IPS-18a (cell line): ENCODE measurements at regions not wholly inside any gene's neighbourhood (a gene's known extent, or its start where the extent isn't known, plus 50 kb on each side); places are given as distances from the start of the nearest gene placed in this dataset.
"Not testable (repeated sequence)": the region's sequence is repeated elsewhere in the genome, so short reads cannot be mapped to it uniquely, and the experiment has no call there.

Experiments
- H3K27ac ChIP-seq: one replicate; pipeline ENCODE4 v1.5.1; 2013; ENCODE audit warnings: low read length
- H3K27me3 ChIP-seq: one replicate; pipeline ENCODE4 v1.6.1; 2013; ENCODE audit warnings: mild to moderate bottlenecking, low read length; ENCODE audit not compliant: control insufficient read depth, insufficient read depth
- H3K36me3 ChIP-seq: one replicate; pipeline ENCODE4 v1.6.1; 2013; ENCODE audit warnings: low read depth, low read length; ENCODE audit not compliant: control insufficient read depth
- H3K4me1 ChIP-seq: one replicate; pipeline ENCODE4 v1.6.1; 2013; ENCODE audit warnings: low read depth, low read length; ENCODE audit not compliant: control insufficient read depth
- H3K4me3 ChIP-seq: one replicate; pipeline ENCODE4 v1.5.1; 2013; ENCODE audit warnings: low read length
- H3K9ac ChIP-seq: one replicate; pipeline ENCODE4 v1.6.1; 2013; ENCODE audit warnings: mild to moderate bottlenecking, low read length, moderate library complexity
- H3K9me3 ChIP-seq: one replicate; pipeline ENCODE4 v1.6.1; 2013; ENCODE audit warnings: low read depth, low read length; ENCODE audit not compliant: control insufficient read depth

DNA sequence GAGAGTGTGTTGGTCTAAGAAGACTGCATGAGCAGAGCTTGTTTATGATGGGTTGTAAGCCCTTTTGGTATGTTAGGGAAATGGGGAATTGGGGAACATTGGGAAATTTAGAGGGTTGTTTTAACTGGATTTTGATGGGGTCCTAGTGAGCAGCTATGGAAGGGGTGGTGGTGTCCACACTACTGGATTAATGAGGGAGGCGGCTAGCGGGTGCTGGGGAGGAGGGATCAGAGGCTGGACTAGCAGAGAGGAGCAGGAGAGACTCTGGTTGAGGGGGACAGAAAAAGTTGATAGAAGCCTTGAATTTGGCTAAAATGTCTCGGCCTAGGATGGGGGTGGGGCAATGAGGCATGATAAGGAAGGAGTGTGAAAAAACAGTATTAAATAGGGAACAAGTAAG, 1369.1 kb downstream of the UQCRFS1 start:
- no peaks in the 10 kb centered on the region for H3K27me3 ChIP-seq
- no peak overlapping the region for H3K9ac ChIP-seq
- H3K36me3 ChIP-seq, result no peaks in the 10 kb centered on the region
- H3K9me3 ChIP-seq, result peaks cover 80% of the 10 kb centered on the region
- H3K4me1 ChIP-seq, result no peaks in the 10 kb centered on the region
- no peak overlapping the region for H3K27ac ChIP-seq
- no peak overlapping the region for H3K4me3 ChIP-seq

DNA sequence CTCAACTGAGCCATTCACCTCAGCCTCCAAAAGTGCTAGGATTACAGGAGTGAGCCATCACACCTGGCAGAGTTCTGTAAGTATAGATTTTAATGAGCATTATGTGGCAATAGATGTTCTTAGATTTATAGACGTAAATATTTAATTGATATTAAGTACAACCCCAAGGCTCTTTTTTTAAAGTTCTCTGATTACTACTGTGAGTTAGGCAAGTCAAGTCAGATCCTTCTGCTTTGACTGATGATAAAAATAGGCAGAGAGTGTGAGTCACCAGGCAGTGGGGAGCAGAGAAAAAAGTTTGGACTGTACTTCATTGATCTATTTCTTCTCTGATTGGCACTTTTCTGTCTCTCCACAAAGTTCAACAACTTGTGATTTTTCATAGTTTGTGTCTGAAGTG, 1379.9 kb downstream of the UQCRFS1 start:
- Histone ChIP-seq H3K4me3 (no peak overlapping the region), H3K9ac (no peak overlapping the region), H3K9me3 (peaks cover 59% of the 10 kb centered on the region), H3K36me3 (no peaks in the 10 kb centered on the region), H3K4me1 (no peaks in the 10 kb centered on the region), H3K27me3 (no peaks in the 10 kb centered on the region), H3K27ac (no peak overlapping the region)

DNA sequence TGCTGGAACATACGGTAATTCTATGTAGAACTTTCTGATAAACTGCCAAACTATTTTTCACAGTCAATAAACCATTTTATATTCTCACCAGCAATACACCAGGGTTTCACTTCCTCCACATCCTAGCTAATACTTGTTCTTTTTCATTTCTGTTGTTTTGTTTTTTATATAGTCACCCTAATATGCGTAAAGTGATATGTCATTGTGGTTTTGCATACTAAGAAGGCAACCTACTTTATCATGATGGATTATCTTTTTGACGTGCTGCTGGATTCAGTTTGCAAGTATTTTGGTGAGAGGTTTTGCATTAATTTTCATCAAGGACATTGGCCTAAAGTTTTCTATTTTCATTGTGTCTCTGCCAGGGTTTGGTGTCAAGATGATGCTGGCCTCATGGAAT, 1384.1 kb downstream of the UQCRFS1 start:
- Histone ChIP-seq H3K9ac (no peak overlapping the region), H3K9me3 (peaks cover 50% of the 10 kb centered on the region), H3K27me3 (no peaks in the 10 kb centered on the region), H3K36me3 (no peaks in the 10 kb centered on the region), H3K4me1 (no peaks in the 10 kb centered on the region), H3K4me3 (no peak overlapping the region), H3K27ac (no peak overlapping the region)

DNA sequence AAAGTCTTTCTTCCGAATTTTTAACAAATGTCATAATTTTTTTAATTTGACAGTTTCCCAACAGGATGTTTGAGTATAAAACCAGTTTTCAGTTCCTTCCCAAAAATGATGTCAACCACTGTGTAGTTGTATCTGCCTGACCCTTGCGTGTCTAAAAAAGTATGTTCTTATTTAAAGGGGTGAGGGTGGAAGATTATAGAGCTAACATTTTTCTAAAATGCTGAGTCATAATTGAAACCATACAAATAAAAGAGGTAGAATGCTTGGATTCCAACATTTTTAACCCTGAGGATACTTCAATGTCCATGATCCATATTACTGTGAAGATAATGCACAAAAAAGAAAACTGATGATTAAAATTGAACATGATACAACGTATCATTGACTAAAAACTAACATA, 1388.8 kb downstream of the UQCRFS1 start:
- no peaks in the 10 kb centered on the region for H3K27me3 ChIP-seq
- H3K9me3 ChIP-seq, result peaks cover 42% of the 10 kb centered on the region
- no peak overlapping the region for H3K27ac ChIP-seq
- no peak overlapping the region for H3K4me3 ChIP-seq
- H3K4me1 ChIP-seq, result no peaks in the 10 kb centered on the region
- no peak overlapping the region for H3K9ac ChIP-seq
- H3K36me3 ChIP-seq, result no peaks in the 10 kb centered on the region

DNA sequence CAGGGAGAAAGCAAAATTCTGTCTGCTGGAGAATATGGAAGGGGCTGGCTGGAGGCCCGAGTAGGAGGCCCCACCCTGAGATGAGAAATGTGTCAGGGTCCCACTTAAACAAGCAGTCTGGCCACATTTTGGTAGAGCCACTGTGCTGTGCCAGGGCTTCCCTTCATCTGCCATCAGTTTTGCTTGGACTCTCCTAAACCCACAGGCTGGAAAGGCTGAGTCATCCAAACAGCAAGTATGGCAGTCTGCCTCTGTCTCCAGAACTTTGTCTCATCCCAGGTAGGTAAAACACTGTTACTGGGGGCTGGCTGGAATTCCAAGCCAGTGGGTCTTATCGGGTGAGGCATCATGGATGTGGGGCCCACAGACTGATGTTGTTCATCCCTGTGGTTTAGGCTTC, 1390.6 kb downstream of the UQCRFS1 start:
- Histone ChIP-seq H3K27ac (no peak overlapping the region), H3K9me3 (peaks cover 50% of the 10 kb centered on the region), H3K9ac (no peak overlapping the region), H3K27me3 (no peaks in the 10 kb centered on the region), H3K4me1 (no peaks in the 10 kb centered on the region), H3K36me3 (no peaks in the 10 kb centered on the region), H3K4me3 (no peak overlapping the region)

DNA sequence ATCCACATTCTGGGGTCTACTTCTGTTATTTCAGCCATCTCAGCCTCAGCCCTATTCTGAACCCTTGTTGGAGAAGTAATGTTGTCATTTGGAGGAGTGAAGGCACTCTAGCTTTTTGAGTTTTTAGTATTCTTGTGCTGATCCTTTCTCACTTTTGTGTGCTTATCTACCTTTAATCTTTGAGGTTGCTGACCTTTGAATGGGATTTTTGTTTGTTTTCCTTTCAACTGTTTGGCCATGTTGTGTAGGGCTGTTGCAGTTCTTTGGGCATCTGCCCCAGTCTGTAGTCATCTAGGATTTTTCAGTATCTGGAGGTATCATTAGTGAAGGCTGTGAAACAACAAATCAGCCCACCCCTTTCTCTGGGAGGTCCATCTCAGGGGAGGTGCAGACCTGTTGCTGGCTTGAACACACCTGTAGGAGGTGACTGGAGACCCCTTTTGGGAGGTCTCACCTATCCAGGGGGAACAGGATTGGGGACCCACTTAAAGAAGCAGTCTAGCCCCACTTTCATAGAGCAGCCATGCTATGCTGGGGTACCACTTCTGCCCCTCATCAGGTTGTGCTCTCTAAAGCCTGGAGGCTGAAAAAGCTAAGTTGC, 1391.4 kb downstream of the UQCRFS1 start:
- Histone ChIP-seq H3K27me3 (no peaks in the 10 kb centered on the region), H3K36me3 (no peaks in the 10 kb centered on the region), H3K9ac (no peak overlapping the region), H3K4me3 (no peak overlapping the region), H3K9me3 (peaks cover 56% of the 10 kb centered on the region), H3K4me1 (no peaks in the 10 kb centered on the region), H3K27ac (no peak overlapping the region)

DNA sequence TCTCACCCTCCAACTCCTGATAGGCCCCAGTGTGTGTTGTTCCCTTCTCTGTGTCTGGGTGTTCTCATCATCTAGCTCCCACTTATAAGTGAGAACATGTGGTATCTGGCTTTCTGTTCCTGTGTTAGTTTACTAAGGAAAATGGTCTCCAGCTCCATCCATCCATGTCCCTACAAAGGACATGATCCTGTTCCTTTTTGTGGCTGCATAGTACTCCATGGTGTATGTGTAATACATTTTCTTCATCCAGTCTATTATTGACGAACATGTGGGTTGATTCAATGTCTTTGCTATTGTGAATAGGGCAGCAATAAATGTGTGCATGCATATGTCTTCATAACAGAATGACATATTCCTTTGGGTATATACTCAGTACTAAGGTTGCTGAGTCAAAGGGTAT, 1397.0 kb downstream of the UQCRFS1 start:
- Histone ChIP-seq H3K9ac (no peak overlapping the region), H3K27ac (no peak overlapping the region), H3K27me3 (no peaks in the 10 kb centered on the region), H3K9me3 (peaks cover 56% of the 10 kb centered on the region), H3K36me3 (no peaks in the 10 kb centered on the region), H3K4me3 (no peak overlapping the region), H3K4me1 (no peaks in the 10 kb centered on the region)

DNA sequence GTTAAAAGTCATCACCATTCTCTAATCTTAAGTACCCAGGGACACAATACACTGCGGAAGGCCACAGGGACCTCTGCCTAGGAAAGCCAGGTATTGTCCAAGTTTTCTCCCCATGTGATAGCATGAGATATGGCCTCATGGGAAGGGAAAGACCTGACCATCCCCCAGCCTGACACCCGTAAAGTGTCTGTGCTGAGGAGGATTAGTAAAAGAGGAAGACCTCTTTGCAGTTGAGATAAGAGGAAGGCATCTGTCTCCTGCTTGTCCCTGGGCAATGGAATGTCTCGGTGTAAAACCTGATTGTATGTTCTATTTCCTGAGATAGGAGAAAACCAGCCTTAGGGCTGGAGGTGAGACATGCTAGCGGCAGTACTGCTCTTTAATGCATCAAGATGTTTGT, 1398.1 kb downstream of the UQCRFS1 start:
- not testable (repeated sequence) for H3K27me3 ChIP-seq, H3K36me3 ChIP-seq, H3K4me1 ChIP-seq, H3K4me3 ChIP-seq, H3K27ac ChIP-seq, H3K9ac ChIP-seq
- peaks cover 63% of the 10 kb centered on the region for H3K9me3 ChIP-seq

DNA sequence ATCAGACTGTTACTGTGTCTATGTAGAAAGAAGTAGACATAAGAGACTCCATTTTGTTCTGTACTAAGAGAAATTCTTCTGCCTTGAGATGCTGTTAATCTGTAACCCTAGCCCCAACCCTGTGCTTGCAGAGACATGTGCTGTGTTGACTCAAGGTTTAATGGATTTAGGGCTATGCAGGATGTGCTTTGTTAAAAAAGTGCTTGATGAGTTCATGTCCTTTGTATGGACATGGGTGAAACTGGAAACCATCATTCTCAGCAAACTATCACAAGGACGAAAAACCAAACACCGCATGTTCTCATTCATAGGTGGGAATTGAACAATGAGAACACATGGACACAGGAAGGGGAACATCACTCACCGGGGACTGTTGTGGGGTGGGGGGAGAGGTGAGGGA, 1398.7 kb downstream of the UQCRFS1 start:
- H3K36me3 ChIP-seq, H3K4me3 ChIP-seq, H3K27me3 ChIP-seq, H3K9ac ChIP-seq, H3K27ac ChIP-seq, H3K4me1 ChIP-seq: not testable (repeated sequence)
- H3K9me3 ChIP-seq, result peaks cover 63% of the 10 kb centered on the region

DNA sequence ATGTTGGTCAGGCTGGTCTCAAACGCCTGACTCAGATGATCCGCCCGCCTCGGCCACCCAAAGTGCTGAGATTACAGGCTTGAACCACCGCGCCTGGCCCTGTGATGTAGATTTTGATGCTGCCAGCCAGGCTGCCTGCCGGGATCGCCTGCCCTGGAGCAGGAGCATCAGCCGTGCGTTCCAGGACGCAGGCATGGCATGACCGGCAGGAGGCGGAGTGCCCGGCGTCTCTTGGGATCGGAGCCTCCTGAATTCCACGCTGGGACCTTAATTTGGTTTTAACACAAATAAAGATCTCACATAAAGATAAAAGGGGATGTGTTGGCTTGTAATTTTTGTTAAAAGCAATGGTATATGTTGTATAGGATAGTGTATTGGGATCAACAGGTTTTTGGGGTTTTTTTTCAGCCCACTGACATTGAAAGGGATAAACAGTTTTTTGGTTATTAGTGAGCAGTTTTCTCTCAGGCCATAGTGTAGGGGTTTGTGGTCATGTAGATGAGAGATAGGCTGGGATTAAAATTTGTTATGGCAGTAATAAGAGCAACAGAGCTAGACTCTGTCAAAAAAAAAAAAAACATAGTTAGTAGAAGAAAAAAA, 1406.4 kb downstream of the UQCRFS1 start:
- no peaks in the 10 kb centered on the region for H3K36me3 ChIP-seq
- no peak overlapping the region for H3K27ac ChIP-seq

DNA sequence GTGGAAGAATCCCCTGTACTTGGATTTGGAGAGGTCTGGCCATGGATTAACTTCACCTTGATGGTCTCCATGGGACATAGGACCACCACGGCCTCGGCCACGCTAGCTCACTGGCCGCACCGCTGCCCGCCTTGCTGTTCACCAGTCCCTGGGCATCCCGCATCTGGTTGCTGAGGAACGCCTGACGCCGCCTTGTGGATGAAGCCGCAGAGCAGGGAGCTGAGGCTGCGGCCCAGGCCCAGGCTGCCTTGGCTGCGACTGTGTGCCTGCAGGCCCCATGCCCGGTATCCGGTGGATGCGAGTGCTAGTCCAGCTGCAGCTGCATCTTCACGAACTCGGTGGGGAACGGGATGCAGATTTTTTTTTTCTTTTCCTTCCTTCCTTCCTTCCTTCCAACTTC, 1407.1 kb downstream of the UQCRFS1 start:
- H3K4me3 ChIP-seq, result no peak overlapping the region
- no peak overlapping the region for H3K27ac ChIP-seq
- peaks cover 15% of the 10 kb centered on the region for H3K9me3 ChIP-seq
- no peaks in the 10 kb centered on the region for H3K27me3 ChIP-seq
- no peaks in the 10 kb centered on the region for H3K36me3 ChIP-seq
- no peaks in the 10 kb centered on the region for H3K4me1 ChIP-seq
- no peak overlapping the region for H3K9ac ChIP-seq

More for the DNA sequence above, 1406.4 kb downstream of the UQCRFS1 start:
- no peaks in the 10 kb centered on the region for H3K4me1 ChIP-seq
- peaks cover 11% of the 10 kb centered on the region for H3K9me3 ChIP-seq
- no peak overlapping the region for H3K9ac ChIP-seq
- no peak overlapping the region for H3K4me3 ChIP-seq
- H3K27me3 ChIP-seq, result no peaks in the 10 kb centered on the region

DNA sequence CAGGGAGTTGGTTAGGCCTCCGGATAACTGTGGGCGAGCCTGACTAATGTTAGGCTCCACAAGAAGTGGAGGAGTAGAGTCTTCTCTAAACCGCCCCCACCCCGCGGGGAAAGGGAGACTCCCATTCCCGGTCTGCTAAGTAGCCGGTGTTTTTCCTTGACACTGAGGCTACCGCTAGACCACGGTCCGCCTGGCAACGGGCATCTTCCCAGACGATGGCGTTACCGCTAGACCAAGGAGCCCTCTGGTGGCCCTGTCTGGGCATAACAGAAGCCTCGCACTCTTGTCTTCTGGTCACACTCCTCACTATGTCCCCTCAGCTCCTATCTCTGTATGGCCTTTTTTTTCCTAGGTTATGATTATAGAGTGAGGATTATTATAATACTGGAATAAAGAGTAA, 1410.7 kb downstream of the UQCRFS1 start:
- H3K36me3 ChIP-seq, H3K27me3 ChIP-seq, H3K4me3 ChIP-seq: not testable (repeated sequence)

More for the DNA sequence above, 1410.7 kb downstream of the UQCRFS1 start:
- H3K4me1 ChIP-seq, H3K9me3 ChIP-seq, H3K27ac ChIP-seq, H3K9ac ChIP-seq: not testable (repeated sequence)
